ENCODE measurements at regions not wholly inside any gene's neighbourhood (a gene's known extent, or its start where the extent isn't known, plus 50 kb on each side); places are given as distances from the start of the nearest gene placed in this dataset.

DNA sequence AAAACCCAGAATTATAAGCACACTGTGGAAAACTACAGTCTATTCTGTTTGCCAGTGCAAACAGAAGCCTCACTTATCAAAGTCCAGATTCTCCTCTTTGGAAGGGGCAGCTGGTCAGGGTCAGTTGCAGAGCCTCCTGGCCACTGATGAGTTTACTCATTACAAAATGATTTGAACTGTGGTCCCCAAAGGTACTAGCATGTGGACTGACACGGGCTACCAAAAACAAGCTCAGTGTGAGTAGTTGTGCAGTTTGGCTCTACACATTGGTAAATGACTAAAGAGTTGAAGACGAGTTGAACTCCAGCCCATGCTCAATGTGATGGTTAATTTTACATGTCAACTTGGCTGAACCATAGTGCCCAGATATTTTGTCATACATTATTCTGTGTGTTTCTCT, 221.5 kb downstream of the ZIC4 start:
- H3K4me1 ChIP-seq (ENCODE audit: low read depth), result no peaks in the 10 kb centered on the region
- no peak overlapping the region for H3K27ac ChIP-seq
- H3K36me3 ChIP-seq, result no peaks in the 10 kb centered on the region
- H3K27me3 ChIP-seq, result no peaks in the 10 kb centered on the region
- no peak overlapping the region for H3K4me3 ChIP-seq
- no peaks in the 10 kb centered on the region for H3K9me3 ChIP-seq (ENCODE audit: low read depth)
- TF ChIP-seq, protein P1, sequence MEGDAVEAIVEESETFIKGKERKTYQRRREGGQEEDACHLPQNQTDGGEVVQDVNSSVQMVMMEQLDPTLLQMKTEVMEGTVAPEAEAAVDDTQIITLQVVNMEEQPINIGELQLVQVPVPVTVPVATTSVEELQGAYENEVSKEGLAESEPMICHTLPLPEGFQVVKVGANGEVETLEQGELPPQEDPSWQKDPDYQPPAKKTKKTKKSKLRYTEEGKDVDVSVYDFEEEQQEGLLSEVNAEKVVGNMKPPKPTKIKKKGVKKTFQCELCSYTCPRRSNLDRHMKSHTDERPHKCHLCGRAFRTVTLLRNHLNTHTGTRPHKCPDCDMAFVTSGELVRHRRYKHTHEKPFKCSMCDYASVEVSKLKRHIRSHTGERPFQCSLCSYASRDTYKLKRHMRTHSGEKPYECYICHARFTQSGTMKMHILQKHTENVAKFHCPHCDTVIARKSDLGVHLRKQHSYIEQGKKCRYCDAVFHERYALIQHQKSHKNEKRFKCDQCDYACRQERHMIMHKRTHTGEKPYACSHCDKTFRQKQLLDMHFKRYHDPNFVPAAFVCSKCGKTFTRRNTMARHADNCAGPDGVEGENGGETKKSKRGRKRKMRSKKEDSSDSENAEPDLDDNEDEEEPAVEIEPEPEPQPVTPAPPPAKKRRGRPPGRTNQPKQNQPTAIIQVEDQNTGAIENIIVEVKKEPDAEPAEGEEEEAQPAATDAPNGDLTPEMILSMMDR (IDR thresholded peaks at IDR 0.05; ENCODE audit: low read depth, low read length), result no peak
- no peak for DNase-seq (ENCODE audit: low read depth in 1 of 2, low spot score in 1 of 2)

DNA sequence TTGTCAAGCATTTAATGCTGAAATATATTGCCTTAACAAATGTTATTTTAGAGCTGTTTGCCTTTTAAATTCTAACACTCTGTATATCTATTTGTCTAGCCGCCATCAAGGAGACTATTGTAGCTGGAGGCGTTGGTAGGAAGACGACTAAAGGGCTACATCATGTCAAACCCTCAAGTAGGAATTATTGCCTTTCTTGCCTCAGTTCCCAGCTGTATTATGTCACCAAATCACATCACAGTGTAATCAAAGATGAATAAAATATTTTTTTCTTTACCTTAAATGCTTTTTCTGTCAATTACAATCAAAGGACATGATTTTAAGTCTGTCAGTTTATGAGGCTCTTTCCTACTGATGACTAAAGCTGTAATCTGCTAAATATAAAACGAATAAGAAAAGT, 233.1 kb downstream of the ZIC4 start:
- no peaks in the 10 kb centered on the region for H3K36me3 ChIP-seq
- no peak overlapping the region for H3K27ac ChIP-seq
- DNase-seq (ENCODE audit: low read depth in 1 of 2, low spot score in 1 of 2), result no peak
- no peaks in the 10 kb centered on the region for H3K27me3 ChIP-seq
- no peak overlapping the region for H3K4me3 ChIP-seq
- no peaks in the 10 kb centered on the region for H3K9me3 ChIP-seq (ENCODE audit: low read depth)
- TF ChIP-seq, protein P1 (IDR thresholded peaks at IDR 0.05; ENCODE audit: low read depth, low read length), result no peak
- no peaks in the 10 kb centered on the region for H3K4me1 ChIP-seq (ENCODE audit: low read depth)

DNA sequence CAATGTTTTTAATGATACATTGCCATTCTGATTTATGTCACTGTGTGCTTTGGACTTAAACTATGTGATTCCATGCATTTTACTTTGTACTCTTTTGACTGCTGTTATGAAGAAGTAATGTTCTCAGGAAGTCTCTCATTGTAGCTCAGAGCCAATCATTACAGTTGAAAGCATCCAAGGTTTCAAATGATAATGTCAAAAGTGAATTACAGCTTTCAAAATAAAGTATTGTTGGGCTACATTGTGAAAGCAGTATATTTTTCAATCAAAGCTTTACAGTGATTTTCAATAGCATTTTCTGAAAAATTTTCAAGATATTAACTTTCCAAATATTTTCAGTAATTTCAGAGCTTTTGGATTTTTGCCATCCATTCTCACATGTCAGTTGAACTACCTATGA, 243.6 kb downstream of the ZIC4 start:
- DNase-seq (ENCODE audit: low read depth in 1 of 2, low spot score in 1 of 2), result no peak
- Histone ChIP-seq H3K36me3 (no peaks in the 10 kb centered on the region), H3K27me3 (no peaks in the 10 kb centered on the region), H3K27ac (no peak overlapping the region), H3K4me3 (no peak overlapping the region), H3K4me1 (ENCODE audit: low read depth) (no peaks in the 10 kb centered on the region), H3K9me3 (ENCODE audit: low read depth) (no peaks in the 10 kb centered on the region)
- TF ChIP-seq, protein P1 (IDR thresholded peaks at IDR 0.05; ENCODE audit: low read depth, low read length), result no peak

DNA sequence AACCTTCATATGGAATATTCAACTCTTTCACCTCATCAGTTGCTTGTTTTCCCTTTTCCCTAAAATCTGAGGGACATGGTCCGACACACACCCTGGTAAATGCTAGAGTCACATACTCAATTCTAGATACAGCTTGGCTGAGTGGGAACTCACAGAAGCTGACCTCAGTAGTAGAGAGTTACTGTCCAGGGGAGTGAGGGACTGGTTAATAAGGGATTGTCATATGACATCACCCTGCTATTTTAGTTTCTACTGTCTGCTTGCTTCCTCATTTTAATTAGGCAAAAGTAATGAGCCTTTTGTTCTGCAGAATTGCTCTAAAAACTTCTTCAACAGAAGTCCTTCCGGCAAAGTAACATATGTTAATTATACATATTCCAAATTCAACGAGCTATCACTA, 244.5 kb downstream of the ZIC4 start:
- TF ChIP-seq, protein P1 (IDR thresholded peaks at IDR 0.05; ENCODE audit: low read depth, low read length), result no peak
- H3K36me3 ChIP-seq, result no peaks in the 10 kb centered on the region
- H3K27ac ChIP-seq, result no peak overlapping the region
- no peaks in the 10 kb centered on the region for H3K9me3 ChIP-seq (ENCODE audit: low read depth)
- DNase-seq (ENCODE audit: low read depth in 1 of 2, low spot score in 1 of 2), result no peak
- no peak overlapping the region for H3K4me3 ChIP-seq
- no peaks in the 10 kb centered on the region for H3K4me1 ChIP-seq (ENCODE audit: low read depth)
- H3K27me3 ChIP-seq, result no peaks in the 10 kb centered on the region

DNA sequence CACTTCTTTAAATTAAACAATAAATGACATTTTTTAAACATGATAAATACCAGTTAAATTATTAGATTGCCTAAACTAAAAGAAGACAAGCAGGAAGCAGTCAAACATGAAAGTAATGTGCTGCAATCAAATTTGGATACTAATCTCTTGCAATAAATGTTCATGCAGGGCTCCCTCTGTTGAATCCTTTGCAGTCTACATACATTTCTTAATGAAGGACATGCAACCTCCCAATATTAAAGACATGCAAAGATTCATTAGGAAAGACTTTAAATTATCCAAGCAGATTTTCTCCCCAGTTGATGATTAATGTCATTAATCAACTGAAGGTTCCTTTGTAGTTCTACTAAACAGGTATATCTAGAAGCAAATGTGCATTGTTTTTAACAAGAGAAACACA, 245.4 kb downstream of the ZIC4 start:
- Histone ChIP-seq H3K27me3 (no peaks in the 10 kb centered on the region), H3K9me3 (ENCODE audit: low read depth) (no peaks in the 10 kb centered on the region), H3K27ac (no peak overlapping the region), H3K36me3 (no peaks in the 10 kb centered on the region), H3K4me3 (no peak overlapping the region), H3K4me1 (ENCODE audit: low read depth) (no peaks in the 10 kb centered on the region)
- TF ChIP-seq, protein P1 (IDR thresholded peaks at IDR 0.05; ENCODE audit: low read depth, low read length), result no peak
- no peak for DNase-seq (ENCODE audit: low read depth in 1 of 2, low spot score in 1 of 2)

DNA sequence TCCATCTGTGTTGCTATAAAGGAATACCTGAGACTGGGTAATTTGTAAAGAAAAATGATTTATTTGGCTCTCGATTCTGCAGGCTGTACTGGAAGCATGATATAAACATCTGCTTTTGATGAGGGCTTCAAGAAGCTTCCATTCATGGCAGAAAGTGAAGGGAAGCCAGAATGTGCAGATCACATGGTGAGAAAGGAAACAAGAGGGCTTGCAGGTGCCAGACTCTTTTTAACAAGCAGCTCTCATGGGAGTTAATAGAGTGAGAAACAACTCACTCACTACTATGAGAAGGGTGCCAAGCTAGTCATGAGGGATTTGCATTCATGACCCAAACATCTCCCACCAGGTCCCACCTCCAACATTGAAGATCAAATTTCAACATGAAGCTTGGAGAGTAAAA, 247.2 kb downstream of the ZIC4 start:
- H3K27me3 ChIP-seq, result no peaks in the 10 kb centered on the region
- DNase-seq (ENCODE audit: low read depth in 1 of 2, low spot score in 1 of 2), result no peak
- TF ChIP-seq, protein P1 (IDR thresholded peaks at IDR 0.05; ENCODE audit: low read depth, low read length), result no peak
- H3K4me1 ChIP-seq (ENCODE audit: low read depth), result no peaks in the 10 kb centered on the region
- H3K36me3 ChIP-seq, result no peaks in the 10 kb centered on the region
- no peaks in the 10 kb centered on the region for H3K9me3 ChIP-seq (ENCODE audit: low read depth)
- H3K4me3 ChIP-seq, result no peak overlapping the region
- no peak overlapping the region for H3K27ac ChIP-seq
